C4-2B (cell line): ENCODE measurements at regions not wholly inside any gene's neighbourhood (a gene's known extent, or its start where the extent isn't known, plus 50 kb on each side); places are given as distances from the start of the nearest gene placed in this dataset.

Source experiments
- ZFX ChIP-seq: fragments of 450-650 bp; IDR thresholded peaks from 2 replicates; pipeline ENCODE4 v1.6.1; 2017
- TF ChIP-seq, protein P1 (sequence below): fragments of 450-650 bp; conservative IDR thresholded peaks from 2 replicates; pipeline ENCODE4 v1.5.1; 2017; ENCODE audit warnings: mild to moderate bottlenecking

DNA sequence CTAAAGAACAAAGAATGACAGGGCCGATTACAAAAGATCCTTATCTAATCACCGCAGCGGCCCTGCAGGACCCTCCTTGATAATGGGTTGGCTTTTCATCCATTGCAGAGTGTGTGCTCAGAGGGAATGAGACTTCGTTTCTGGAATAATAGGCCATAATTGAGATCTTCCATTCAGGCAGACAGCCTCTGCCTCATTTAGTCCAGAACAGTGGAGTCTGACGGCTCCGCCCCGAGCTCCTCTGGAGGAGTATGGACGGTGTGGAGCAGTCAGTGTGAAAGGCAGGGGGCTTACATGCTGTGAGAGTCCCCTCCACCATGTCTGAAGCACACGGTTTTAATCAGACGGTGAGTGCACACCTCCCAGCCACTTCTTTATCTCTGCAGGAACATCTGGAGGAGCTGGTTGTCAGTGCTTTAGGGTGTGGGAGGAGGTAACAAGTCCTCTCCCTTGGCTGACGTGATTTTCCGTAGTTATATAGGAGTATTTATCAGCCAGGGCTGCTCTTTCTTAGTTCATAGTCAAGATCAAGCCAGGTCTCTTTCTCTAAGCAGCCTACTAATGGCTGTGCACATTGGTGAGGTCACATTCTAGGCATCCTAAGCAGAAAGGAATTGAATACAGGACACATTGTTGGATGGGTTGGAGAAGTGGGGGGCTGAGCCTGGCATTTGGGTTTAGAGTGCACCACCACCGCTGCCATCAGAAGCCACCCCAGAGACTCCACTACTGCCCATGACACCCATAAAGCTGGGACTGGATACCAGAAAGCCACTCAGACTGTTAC is 1477.9 kb downstream of the TBC1D22A start:
- TF ChIP-seq, protein P1, sequence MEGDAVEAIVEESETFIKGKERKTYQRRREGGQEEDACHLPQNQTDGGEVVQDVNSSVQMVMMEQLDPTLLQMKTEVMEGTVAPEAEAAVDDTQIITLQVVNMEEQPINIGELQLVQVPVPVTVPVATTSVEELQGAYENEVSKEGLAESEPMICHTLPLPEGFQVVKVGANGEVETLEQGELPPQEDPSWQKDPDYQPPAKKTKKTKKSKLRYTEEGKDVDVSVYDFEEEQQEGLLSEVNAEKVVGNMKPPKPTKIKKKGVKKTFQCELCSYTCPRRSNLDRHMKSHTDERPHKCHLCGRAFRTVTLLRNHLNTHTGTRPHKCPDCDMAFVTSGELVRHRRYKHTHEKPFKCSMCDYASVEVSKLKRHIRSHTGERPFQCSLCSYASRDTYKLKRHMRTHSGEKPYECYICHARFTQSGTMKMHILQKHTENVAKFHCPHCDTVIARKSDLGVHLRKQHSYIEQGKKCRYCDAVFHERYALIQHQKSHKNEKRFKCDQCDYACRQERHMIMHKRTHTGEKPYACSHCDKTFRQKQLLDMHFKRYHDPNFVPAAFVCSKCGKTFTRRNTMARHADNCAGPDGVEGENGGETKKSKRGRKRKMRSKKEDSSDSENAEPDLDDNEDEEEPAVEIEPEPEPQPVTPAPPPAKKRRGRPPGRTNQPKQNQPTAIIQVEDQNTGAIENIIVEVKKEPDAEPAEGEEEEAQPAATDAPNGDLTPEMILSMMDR = no peak
- TF ChIP-seq ZFX = no peak
